DMS53 treated with DMSO at 0.1 percent for 48 hours (cell line): ENCODE measurements at regions not wholly inside any gene's neighbourhood (a gene's known extent, or its start where the extent isn't known, plus 50 kb on each side); places are given as distances from the start of the nearest gene placed in this dataset.

Experiments used
- DNase-seq: peaks from one replicate; lab custom pipeline; 2025; ENCODE audit not compliant: unreplicated experiment; lab: John Stamatoyannopoulos, UW

DNA sequence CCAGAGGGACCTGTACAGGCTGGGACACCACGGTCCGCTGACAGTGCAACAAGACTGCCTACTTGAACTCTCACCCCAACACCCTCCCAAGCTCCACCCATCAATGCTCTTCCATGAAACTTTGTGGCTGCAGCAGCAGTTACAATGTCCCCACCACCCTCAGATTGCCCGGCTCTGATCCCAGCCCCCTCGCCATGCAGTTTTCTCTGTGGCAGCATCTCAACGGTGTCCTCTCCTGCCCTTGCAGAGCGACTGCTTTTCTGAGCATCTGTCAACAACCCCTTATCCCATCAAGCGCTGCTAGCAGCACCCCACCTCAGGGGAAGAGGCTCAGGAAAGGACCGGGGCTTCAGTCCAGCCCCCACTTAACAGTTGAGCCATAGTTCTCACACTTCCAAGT, 137.1 kb upstream of the NDUFV2 start:
- DNase-seq, result no peak

DNA sequence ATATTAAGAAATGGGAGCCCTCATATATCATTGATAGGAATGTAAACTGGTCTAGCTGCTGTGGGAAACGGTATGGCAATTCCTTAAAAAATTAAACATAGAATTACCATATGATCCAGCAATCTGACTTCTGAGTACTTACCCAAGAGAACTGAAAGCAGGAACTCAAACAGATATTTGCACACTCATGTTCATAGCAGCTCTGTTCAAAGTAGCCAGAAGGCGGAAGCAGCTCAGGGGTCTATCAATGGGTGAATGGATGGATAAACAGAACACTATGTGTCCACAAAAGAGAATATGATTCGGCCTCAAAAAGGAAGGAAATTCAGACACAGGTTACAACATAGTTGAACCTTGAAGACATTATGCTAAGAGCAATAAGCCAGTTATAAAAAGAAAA, 135.7 kb upstream of the NDUFV2 start:
- no peak for DNase-seq

- DNase-seq, result no peak
Measured at GRCh38 chr18:8967573-8967972, 134.9 kb upstream of the NDUFV2 start.

GRCh38 chr18:8969639-8970390, 132.7 kb upstream of the NDUFV2 start:
- no peak for DNase-seq

- no peak for DNase-seq
Measured at GRCh38 chr18:8970843-8971242, 131.7 kb upstream of the NDUFV2 start.

DNA sequence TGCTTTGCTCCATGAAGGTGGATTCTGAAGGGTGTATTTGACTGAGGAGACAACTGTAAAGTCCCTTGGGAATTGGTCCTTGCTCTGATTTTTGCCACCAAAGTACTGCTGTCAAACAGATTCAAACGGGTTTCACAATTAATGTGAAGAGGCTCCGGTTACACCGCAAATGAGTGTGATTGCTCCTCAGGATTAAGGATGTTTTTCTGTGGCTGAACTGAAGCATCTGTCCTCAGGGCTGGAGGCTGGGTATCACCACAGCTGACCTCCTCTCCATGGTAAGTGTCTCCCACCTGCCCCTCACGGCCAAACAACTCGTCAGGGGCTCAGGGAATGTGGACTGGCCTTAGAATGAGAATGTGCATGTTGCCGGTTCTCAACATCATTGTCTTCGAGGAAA, 130.4 kb upstream of the NDUFV2 start:
- no peak for DNase-seq

- DNase-seq, result no peak
Measured at GRCh38 chr18:8974279-8974678, 128.2 kb upstream of the NDUFV2 start.

GRCh38 chr18:8974696-8975095, 127.8 kb upstream of the NDUFV2 start:
- no peak for DNase-seq

- DNase-seq, result no peak
Measured at GRCh38 chr18:8975624-8976023, 126.9 kb upstream of the NDUFV2 start.

DNA sequence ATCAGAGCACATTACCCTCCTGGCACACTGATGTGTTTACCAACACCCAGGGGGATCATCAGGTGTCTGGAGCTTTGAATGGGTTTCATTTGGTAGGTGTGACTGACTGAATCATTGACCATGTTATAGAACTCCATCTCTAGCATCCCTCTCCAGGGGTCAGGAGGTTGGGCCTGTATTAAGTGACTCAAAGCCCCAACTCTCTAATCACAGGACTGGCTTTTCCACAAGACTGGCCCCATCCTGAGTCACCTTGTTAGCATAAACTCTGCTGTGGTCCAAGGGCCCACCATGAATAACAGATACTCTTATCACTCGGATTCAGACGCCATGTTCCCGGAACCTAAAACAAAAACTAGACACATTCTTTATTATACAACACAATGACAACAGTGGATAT, 125.9 kb upstream of the NDUFV2 start:
- DNase-seq, result no peak

DNA sequence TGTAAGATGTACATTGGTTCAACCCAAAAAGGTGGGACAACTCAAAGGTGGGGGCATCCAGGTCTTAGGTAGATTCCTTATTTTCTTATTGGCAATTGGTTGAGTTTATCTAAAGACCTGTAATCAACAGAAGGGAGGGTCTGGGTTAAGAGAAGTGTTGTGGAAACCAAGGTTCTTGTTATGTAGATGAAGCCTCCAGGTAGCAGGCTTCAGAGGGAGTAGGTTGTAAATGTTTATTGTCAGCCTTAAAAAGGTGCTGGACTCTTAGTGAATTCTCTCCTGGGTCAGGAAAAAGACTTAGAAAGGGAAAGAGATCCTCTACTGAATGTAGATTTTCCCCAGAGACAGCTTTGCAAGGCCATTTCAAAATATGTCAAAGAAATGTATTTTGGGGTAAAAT, 125.3 kb upstream of the NDUFV2 start:
- DNase-seq, result no peak

DNA sequence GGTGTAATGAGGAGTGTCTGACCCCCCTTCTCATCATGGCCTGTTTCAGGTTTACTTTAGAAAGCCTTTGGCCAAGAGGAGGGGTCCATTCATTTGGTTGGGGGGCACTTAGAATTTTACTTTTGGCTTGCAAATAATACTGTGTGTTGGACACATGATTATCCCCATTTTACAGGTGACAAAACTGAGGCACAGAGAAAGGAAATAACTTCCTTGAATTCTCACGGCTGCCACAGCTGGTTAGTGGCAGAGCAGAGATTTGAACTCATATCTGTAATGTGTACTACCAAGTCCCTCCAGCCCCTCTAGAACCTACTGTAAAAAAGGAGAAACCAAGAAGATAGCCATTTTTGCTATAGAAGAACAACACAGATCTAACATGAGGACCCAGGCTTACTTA, 124.8 kb upstream of the NDUFV2 start:
- DNase-seq, result no peak

GRCh38 chr18:8978394-8978793, 124.1 kb upstream of the NDUFV2 start:
- DNase-seq, result no peak

DNA sequence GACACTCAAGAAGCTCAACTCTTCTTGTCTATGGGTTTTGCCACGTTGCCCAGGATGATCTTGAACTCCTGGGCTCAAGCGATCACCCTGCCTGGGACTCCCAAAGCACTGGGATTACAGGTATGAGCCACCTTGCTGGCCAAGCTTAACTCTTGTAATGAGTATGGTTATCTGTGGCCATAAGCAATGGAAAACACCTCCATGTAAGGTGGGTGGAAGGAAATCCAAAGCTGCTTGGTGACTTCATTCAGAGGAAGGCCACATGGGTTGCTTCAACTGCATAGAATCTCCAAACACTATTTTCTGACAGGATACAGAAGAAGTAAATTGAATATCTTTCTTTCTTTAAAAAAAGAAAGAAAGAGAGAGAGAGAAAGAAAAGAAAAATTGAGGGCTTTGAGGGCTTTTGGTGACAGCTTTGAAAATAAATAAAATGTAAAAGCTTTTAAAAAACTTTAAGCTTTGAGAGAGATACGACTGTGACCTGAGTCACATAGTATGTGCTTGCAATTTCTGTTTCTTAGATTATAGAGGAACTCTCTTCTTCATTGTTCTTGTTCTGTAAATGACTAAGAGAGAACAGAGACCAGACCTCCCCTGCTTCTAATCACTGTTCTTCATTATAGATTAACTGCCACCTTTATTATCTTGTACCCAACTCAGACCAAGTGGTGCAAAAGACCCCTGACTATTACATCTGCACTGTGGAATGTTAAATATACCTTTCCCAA, 123.1 kb upstream of the NDUFV2 start:
- DNase-seq, result no peak

DNA sequence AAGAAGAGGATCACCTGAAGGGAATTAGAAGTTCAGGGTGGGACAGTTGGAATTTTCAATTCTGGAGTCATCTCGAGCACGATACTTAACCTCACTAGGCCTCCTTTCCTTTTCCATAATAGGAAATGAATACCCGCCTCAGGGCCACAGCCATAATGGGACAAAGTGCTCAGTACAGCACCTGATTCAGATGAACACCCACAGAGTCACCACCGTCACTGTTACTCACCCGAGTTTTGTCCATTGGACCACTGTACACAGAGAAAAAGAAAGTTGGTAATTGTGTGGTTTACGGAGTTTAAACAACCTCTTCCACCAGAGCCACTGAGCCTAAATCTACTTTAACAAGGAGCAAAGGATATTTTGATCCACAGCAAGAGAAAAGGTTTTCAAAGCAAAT, 122.0 kb upstream of the NDUFV2 start:
- DNase-seq, result no peak

GRCh38 chr18:8980918-8981317, 121.6 kb upstream of the NDUFV2 start:
- no peak for DNase-seq

- peak; percentile 64 for DNase-seq
Measured at GRCh38 chr18:8982416-8983183, 119.9 kb upstream of the NDUFV2 start.

DNA sequence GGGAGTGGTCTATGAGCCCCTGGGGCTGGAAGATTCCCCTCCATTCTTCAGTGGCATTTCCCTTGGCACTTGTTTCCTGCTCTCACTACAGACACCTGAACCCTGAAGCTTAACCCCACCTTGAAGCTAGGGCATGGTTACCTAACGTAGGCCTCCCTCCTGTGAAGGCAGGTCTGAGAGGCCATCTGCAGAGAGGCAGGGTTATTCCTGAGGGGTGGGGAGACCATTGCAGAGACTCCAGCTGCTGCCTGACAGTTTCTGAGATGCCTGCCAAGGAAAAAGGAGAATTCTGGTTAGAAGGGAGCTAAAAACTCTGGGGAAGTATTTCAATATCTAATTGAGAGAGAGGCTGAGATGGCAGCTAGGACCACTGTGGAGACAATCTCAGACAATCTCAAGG, 119.3 kb upstream of the NDUFV2 start:
- DNase-seq, result no peak

DNA sequence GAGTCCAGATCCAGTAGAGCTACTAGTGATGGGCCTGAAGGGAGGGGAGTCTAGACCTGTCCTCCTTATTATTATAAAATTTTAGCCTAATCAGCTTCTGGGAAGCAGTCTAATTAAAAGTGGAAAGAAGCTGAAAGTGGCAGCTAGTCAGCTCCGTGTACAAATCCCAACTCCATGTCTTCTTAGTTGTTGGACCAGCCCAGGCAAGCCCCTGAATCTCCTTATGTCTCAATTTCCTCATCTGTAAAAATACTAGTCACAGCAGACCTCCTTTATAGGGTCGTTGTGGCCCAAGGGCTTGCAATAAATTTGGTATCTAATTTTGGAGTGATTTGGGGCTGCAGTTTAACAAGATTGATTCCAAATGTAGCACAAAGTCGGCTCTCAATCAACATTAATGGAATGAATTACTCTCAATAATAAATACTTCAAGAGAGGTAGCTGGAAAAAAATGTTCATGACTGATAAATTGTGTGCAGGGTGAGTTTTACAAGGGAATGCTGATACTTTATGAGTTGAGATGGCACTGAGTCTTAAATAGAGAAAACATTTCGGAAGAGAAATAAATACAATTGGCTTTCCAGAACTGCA, 118.3 kb upstream of the NDUFV2 start:
- DNase-seq, result no peak

DNA sequence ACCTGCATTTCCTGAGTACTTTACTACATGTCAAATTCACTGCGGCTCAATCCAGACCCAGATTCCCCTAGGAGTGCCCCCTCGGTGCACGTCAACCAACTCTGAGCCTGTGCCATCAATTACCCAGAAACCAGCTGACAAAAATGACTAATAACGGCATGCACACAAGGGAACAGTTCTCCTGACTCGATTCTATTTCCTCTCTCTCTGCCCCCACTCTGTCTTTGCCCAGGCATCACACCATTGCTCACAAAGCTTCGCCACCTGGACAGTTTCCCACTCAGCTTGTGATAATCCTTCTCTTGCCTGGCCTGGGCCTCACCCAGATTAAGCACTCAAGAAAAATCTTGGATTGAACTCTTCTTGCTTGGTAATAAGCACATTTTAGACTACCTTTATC, 115.3 kb upstream of the NDUFV2 start:
- DNase-seq, result no peak

GRCh38 chr18:8988260-8988871, 114.1 kb upstream of the NDUFV2 start:
- peak; percentile 77 for DNase-seq
